Vagina (tissue), 2 donors: ENCODE measurements at regions not wholly inside any gene's neighbourhood (a gene's known extent, or its start where the extent isn't known, plus 50 kb on each side); places are given as distances from the start of the nearest gene placed in this dataset.

Experiments used
- CTCF ChIP-seq, 3 experiments: fragments of 450-650 bp in 2 of 3; fragments of 200-600 bp in 1 of 3; sonication (generic) in 1 of 3; IDR thresholded peaks; one replicate each; pipeline ENCODE4 v1.5.1; 2017 to 2019; ENCODE audit warnings: antibody characterized with exemption in 3 of 3, mild to moderate bottlenecking in 2 of 3, moderate library complexity in 2 of 3
- POLR2A ChIP-seq, 2 donors: fragments of 450-650 bp; IDR thresholded peaks; one replicate each; pipeline ENCODE4 v1.6.1; 2017; ENCODE audit warnings: antibody characterized with exemption in 2 of 2, mild to moderate bottlenecking in 2 of 2, moderate library complexity in 2 of 2
- POLR2AphosphoS5 ChIP-seq, 2 donors: sonication (generic); formaldehyde crosslinking; IDR thresholded peaks; one replicate each; pipeline ENCODE4 v1.9.0; 2017; ENCODE audit warnings: antibody characterized with exemption in 2 of 2, mild to moderate bottlenecking in 2 of 2, low read depth in 1 of 2; ENCODE audit not compliant: insufficient read depth in 1 of 2

DNA sequence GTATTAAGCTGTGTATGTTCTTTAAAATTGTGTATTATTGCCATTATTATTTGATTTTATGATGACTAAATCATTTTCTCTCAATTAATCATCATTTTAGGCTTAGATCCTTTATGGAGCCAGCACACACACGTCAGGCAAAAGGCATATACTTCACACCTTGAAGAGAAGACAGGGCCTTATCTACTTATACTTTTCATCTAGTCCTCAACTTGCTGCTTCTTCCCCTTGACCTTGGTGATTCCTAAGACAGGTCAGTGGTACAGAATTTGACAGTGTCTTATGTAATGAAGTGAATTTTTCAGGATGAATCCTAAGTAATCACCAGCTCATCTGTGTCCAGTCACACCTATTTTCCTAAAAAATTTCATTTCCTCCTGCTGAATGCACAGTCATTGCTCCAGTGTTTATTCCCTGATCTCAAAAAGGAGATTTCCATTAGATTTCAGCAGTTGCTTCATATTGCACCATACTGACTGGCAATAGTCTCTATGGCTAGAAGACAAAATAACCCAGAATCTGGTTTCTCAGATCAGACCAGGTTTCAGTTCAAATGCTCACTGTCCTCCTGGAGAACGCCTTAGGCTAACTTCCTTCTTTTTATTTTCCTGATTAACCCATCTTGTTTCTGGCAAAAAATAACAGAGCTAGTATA lies 235.7 kb downstream of the PTH2R start:
- TF ChIP-seq POLR2A (IDR thresholded peaks at IDR 0.05) (no peak), CTCF (IDR thresholded peaks at IDR 0.05) (no peak), POLR2AphosphoS5 (IDR thresholded peaks at IDR 0.05; ENCODE audit: insufficient read depth in 1 of 2, low read depth in 1 of 2) (no peak)
